HEK293 (cell line): ENCODE measurements at regions not wholly inside any gene's neighbourhood (a gene's known extent, or its start where the extent isn't known, plus 50 kb on each side); places are given as distances from the start of the nearest gene placed in this dataset.
A peak's percentile ranks its signal among the peaks of the same experiment; 100 is the strongest.
"Not testable (repeated sequence)": the region's sequence is repeated elsewhere in the genome, so short reads cannot be mapped to it uniquely, and the experiment has no call there.

Source experiments
- CTCF ChIA-PET: fragments of 350-600 bp; formaldehyde crosslinking; extraction: SDS; loops from one replicate; lab custom pipeline; 2021; ENCODE audit warnings: antibody characterized with exemption; lab: Yijun Ruan, JAX
- POLR2A ChIA-PET: fragments of 300-600 bp; formaldehyde crosslinking; extraction: SDS; loops from one replicate; lab custom pipeline; 2020; ENCODE audit warnings: antibody characterized with exemption, inconsistent platforms; lab: Yijun Ruan, JAX
- H3K27ac ChIP-seq: fragments of 200-500 bp; sonication (Bioruptor generic); 2 replicates; pipeline ENCODE4 v1.5.1; 2014; ENCODE audit warnings: low read depth, low read length, control low read depth, inconsistent platforms; ENCODE audit errors: extremely low read depth
- H3K36me3 ChIP-seq, 2 experiments: fragments of 200-500 bp in 1 of 2; sonication (Bioruptor generic) in 1 of 2; 1 replicate in 1 of 2; 2 replicates in 1 of 2; pipeline ENCODE4 v1.5.1; 2014 to 2017; ENCODE audit warnings: inconsistent platforms in 2 of 2, low read length in 2 of 2; ENCODE audit not compliant: control insufficient read depth in 2 of 2, insufficient read depth in 1 of 2
- H3K4me1 ChIP-seq: fragments of 200-500 bp; sonication (Bioruptor generic); 2 replicates; pipeline ENCODE4 v1.5.1; 2014; ENCODE audit warnings: mild to moderate bottlenecking, low read length, inconsistent platforms; ENCODE audit not compliant: control insufficient read depth, insufficient read depth
- H3K4me3 ChIP-seq: 2 replicates; pipeline ENCODE4 v1.5.1; 2011; ENCODE audit warnings: low read depth, mild to moderate bottlenecking, control low read depth, low read length, moderate library complexity
- H3K9me3 ChIP-seq: fragments of 200-500 bp; sonication (Bioruptor generic); 2 replicates; pipeline ENCODE4 v1.5.1; 2014; ENCODE audit warnings: low read depth, low read length, inconsistent platforms; ENCODE audit not compliant: control insufficient read depth, insufficient read depth
- HIC1 ChIP-seq: fragments of 450-650 bp; formaldehyde crosslinking; IDR thresholded peaks from 2 replicates; pipeline ENCODE4 v1.5.1; 2016; ENCODE audit warnings: missing biosample characterization, missing genetic modification characterization
- MEIS1 ChIP-seq: sonication (generic); formaldehyde crosslinking; IDR thresholded peaks from 2 replicates; pipeline ENCODE4 v1.8.1; 2022; ENCODE audit warnings: missing genetic modification reagents, mild to moderate bottlenecking, borderline replicate concordance
- TRIM28 ChIP-seq: IDR thresholded peaks from 2 replicates; pipeline ENCODE4 v1.6.1; 2011; ENCODE audit warnings: low read length, control low read depth, borderline replicate concordance
- YY2 ChIP-seq: fragments of 450-650 bp; formaldehyde crosslinking; IDR thresholded peaks from 2 replicates; pipeline ENCODE4 v1.5.1; 2016; ENCODE audit warnings: missing biosample characterization, missing genetic modification characterization
- ZBTB21 ChIP-seq: fragments of 450-650 bp; formaldehyde crosslinking; IDR thresholded peaks from 2 replicates; pipeline ENCODE4 v1.5.1; 2017; ENCODE audit warnings: missing biosample characterization, missing genetic modification characterization
- ZBTB8A ChIP-seq: fragments of 450-650 bp; formaldehyde crosslinking; IDR thresholded peaks from 2 replicates; pipeline ENCODE4 v1.5.1; 2016; ENCODE audit warnings: missing biosample characterization, missing genetic modification characterization
- ZFP37 ChIP-seq: fragments of 450-650 bp; formaldehyde crosslinking; IDR thresholded peaks from 2 replicates; pipeline ENCODE4 v1.5.1; 2016; ENCODE audit warnings: missing biosample characterization, missing genetic modification characterization
- ZFP69B ChIP-seq: fragments of 450-650 bp; formaldehyde crosslinking; IDR thresholded peaks from 2 replicates; pipeline ENCODE4 v1.5.1; 2016; ENCODE audit warnings: missing biosample characterization, missing genetic modification characterization
- ZNF112 ChIP-seq: fragments of 450-650 bp; formaldehyde crosslinking; IDR thresholded peaks from 2 replicates; pipeline ENCODE4 v1.5.0; 2017; ENCODE audit warnings: missing biosample characterization, missing genetic modification characterization
- ZNF146 ChIP-seq: fragments of 450-650 bp; formaldehyde crosslinking; IDR thresholded peaks from 2 replicates; pipeline ENCODE4 v1.5.1; 2016; ENCODE audit warnings: missing biosample characterization, missing genetic modification characterization
- ZNF274 ChIP-seq, 2 experiments: fragments of 200-500 bp in 1 of 2; fragments of 450-650 bp in 1 of 2; sonication (Bioruptor generic) in 1 of 2; formaldehyde crosslinking in 1 of 2; IDR thresholded peaks; 2 replicates each; pipeline versions ENCODE4 v1.5.1 to v1.6.1; 2014 to 2016; ENCODE audit warnings: borderline replicate concordance in 1 of 2, inconsistent platforms in 1 of 2, low read length in 1 of 2, missing biosample characterization in 1 of 2, missing genetic modification characterization in 1 of 2
- ZNF621 ChIP-seq: fragments of 450-650 bp; formaldehyde crosslinking; IDR thresholded peaks from 2 replicates; pipeline ENCODE4 v1.5.1; 2017; ENCODE audit warnings: missing biosample characterization, missing genetic modification characterization
- ZNF692 ChIP-seq: fragments of 450-650 bp; formaldehyde crosslinking; IDR thresholded peaks from 2 replicates; pipeline ENCODE4 v1.5.1; 2016; ENCODE audit warnings: missing biosample characterization, missing genetic modification characterization
- ZNF76 ChIP-seq: fragments of 450-650 bp; formaldehyde crosslinking; IDR thresholded peaks from 2 replicates; pipeline ENCODE4; 2016; ENCODE audit warnings: low read depth, missing biosample characterization, missing genetic modification characterization, borderline replicate concordance

GRCh38 chr7:118429141-118429540 lies 204.6 kb downstream of the ANKRD7 start:
- POLR2A ChIA-PET = no interaction called here
- CTCF ChIA-PET = no interaction called here
- no peak overlapping the region for H3K4me3 ChIP-seq
- H3K4me1 ChIP-seq = no peaks in the 10 kb centered on the region
- no peaks in the 10 kb centered on the region for H3K9me3 ChIP-seq
- H3K36me3 ChIP-seq = no peaks in the 10 kb centered on the region
- TF ChIP-seq YY2 (tag by site-specific recombination) (no peak), ZNF621 (no peak), ZNF274 (IDR thresholded peaks at IDR 0.05; ENCODE audit: low read length) (no peak), ZNF274 (tag by site-specific recombination; IDR thresholded peaks at IDR 0.05; ENCODE audit: borderline replicate concordance) (no peak), ZNF112 (no peak), HIC1 (tag by site-specific recombination) (no peak), ZFP37 (tag by site-specific recombination) (no peak), MEIS1 (CRISPR knock-in tag) (no peak), ZNF692 (tag by site-specific recombination) (no peak), ZNF76 (no peak), ZBTB8A (tag by site-specific recombination) (no peak)
- no peak overlapping the region for H3K27ac ChIP-seq

- ChIA-PET POLR2A (no interaction called here), CTCF (interaction anchor here (0.7 kb wide), 1 partner anchor 26 kb away, joined by 3 read pairs; no protein-coding TSS in a partner anchor)
- H3K4me1 ChIP-seq = no peaks in the 10 kb centered on the region
- no peak overlapping the region for H3K4me3 ChIP-seq
- TF ChIP-seq TRIM28 = no peak
- H3K9me3 ChIP-seq = no peaks in the 10 kb centered on the region
- H3K36me3 ChIP-seq = no peaks in the 10 kb centered on the region
- no peak overlapping the region for H3K27ac ChIP-seq
Measured at GRCh38 chr7:118436663-118437062, 212.2 kb downstream of the ANKRD7 start.

GRCh38 chr7:118449030-118449429 lies 224.5 kb downstream of the ANKRD7 start:
- H3K4me3 ChIP-seq, H3K27ac ChIP-seq, CTCF ChIA-PET, H3K36me3 ChIP-seq, H3K4me1 ChIP-seq, H3K9me3 ChIP-seq, POLR2A ChIA-PET: not testable (repeated sequence)
- peak; percentile 58 for TF ChIP-seq ZNF146 (tag by site-specific recombination)

GRCh38 chr7:118449797-118450567 lies 225.5 kb downstream of the ANKRD7 start:
- POLR2A ChIA-PET = no interaction called here
- no peak overlapping the region for H3K4me3 ChIP-seq
- no peak for TF ChIP-seq ZFP69B (tag by site-specific recombination)
- TF ChIP-seq ZBTB21 (tag by site-specific recombination) = no peak

More at GRCh38 chr7:118449797-118450567, 225.5 kb downstream of the ANKRD7 start:
- Histone ChIP-seq H3K27ac (no peak overlapping the region), H3K9me3 (no peaks in the 10 kb centered on the region), H3K36me3 (no peaks in the 10 kb centered on the region), H3K4me1 (no peaks in the 10 kb centered on the region)
- CTCF ChIA-PET = interaction anchor here (0.7 kb wide), 1 partner anchor 9 kb away, joined by 4 read pairs; no protein-coding TSS in a partner anchor
